NOMO-1 treated with DMSO at 0.1 percent for 48 hours (cell line): ENCODE measurements at regions not wholly inside any gene's neighbourhood (a gene's known extent, or its start where the extent isn't known, plus 50 kb on each side); places are given as distances from the start of the nearest gene placed in this dataset.
"Not testable (repeated sequence)": the region's sequence is repeated elsewhere in the genome, so short reads cannot be mapped to it uniquely, and the experiment has no call there.

Experiments
- DNase-seq: peaks from one replicate; lab custom pipeline; 2025; ENCODE audit not compliant: unreplicated experiment; lab: John Stamatoyannopoulos, UW

GRCh38 chr2:223283329-223283728 is 231.3 kb downstream of the KCNE4 start:
- no peak for DNase-seq

- no peak for DNase-seq
Measured at GRCh38 chr2:223283771-223284170, 231.8 kb downstream of the KCNE4 start.

- no peak for DNase-seq
Measured at GRCh38 chr2:223285370-223286265, 233.6 kb downstream of the KCNE4 start.

GRCh38 chr2:223294756-223295155 is 242.8 kb downstream of the KCNE4 start:
- DNase-seq, result no peak

GRCh38 chr2:223297788-223298187 is 245.8 kb downstream of the KCNE4 start:
- no peak for DNase-seq

GRCh38 chr2:223298329-223298728 is 246.3 kb downstream of the KCNE4 start:
- not testable (repeated sequence) for DNase-seq

GRCh38 chr2:223300326-223300725 is 248.3 kb downstream of the KCNE4 start:
- DNase-seq, result no peak

GRCh38 chr2:223306371-223306770 is 254.4 kb downstream of the KCNE4 start:
- DNase-seq, result no peak

GRCh38 chr2:223311889-223312680 is 260.1 kb downstream of the KCNE4 start:
- DNase-seq, result no peak

- DNase-seq, result no peak
Measured at GRCh38 chr2:223313101-223313500, 261.1 kb downstream of the KCNE4 start.

GRCh38 chr2:223314811-223315210 is 262.8 kb downstream of the KCNE4 start:
- no peak for DNase-seq

GRCh38 chr2:223315813-223316212 is 263.8 kb downstream of the KCNE4 start:
- DNase-seq, result no peak

- DNase-seq, result no peak
Measured at GRCh38 chr2:223316342-223316741, 264.4 kb downstream of the KCNE4 start.

GRCh38 chr2:223319601-223320000 is 267.6 kb downstream of the KCNE4 start:
- no peak for DNase-seq

- DNase-seq, result peak; percentile 15
Measured at GRCh38 chr2:223324402-223324801, 272.4 kb downstream of the KCNE4 start.

GRCh38 chr2:223328578-223328977 is 273.6 kb downstream of the SCG2 start:
- DNase-seq, result no peak

GRCh38 chr2:223330747-223331146 is 271.4 kb downstream of the SCG2 start:
- not testable (repeated sequence) for DNase-seq

- DNase-seq, result no peak
Measured at GRCh38 chr2:223338016-223338415, 264.1 kb downstream of the SCG2 start.

GRCh38 chr2:223357076-223357475 is 245.1 kb downstream of the SCG2 start:
- no peak for DNase-seq

GRCh38 chr2:223363085-223363484 is 239.1 kb downstream of the SCG2 start:
- no peak for DNase-seq

GRCh38 chr2:223365158-223365679 is 236.9 kb downstream of the SCG2 start:
- DNase-seq, result no peak

- DNase-seq, result no peak
Measured at GRCh38 chr2:223366566-223366965, 235.6 kb downstream of the SCG2 start.
